ENCODE measurements at regions not wholly inside any gene's neighbourhood (a gene's known extent, or its start where the extent isn't known, plus 50 kb on each side); places are given as distances from the start of the nearest gene placed in this dataset.

GRCh38 chr1:199688133-199688676 is 339.3 kb upstream of the NR5A2 start:
- no peak for TF ChIP-seq FOXP2 (optimal IDR thresholded peaks at IDR 0.05; ENCODE audit: borderline replicate concordance, extremely low read depth, extremely low read length, insufficient read depth)
- no peak for TF ChIP-seq TAF1 (IDR thresholded peaks at IDR 0.05; ENCODE audit: borderline replicate concordance, insufficient read depth, low read length)
- no peak for TF ChIP-seq SIN3A (IDR thresholded peaks at IDR 0.05; ENCODE audit: borderline replicate concordance, insufficient read depth, low read length)
- no peak for TF ChIP-seq POLR2AphosphoS5 (IDR thresholded peaks at IDR 0.05; ENCODE audit: low read depth, low read length)
- TF ChIP-seq REST (IDR thresholded peaks at IDR 0.05; ENCODE audit: insufficient read depth in 1 of 2, low read depth in 2 of 2, low read length in 2 of 2), result no peak

GRCh38 chr1:199688774-199689173 is 338.7 kb upstream of the NR5A2 start:
- TF ChIP-seq FOXP2 (optimal IDR thresholded peaks at IDR 0.05; ENCODE audit: borderline replicate concordance, extremely low read depth, extremely low read length, insufficient read depth) (no peak), SIN3A (IDR thresholded peaks at IDR 0.05; ENCODE audit: borderline replicate concordance, insufficient read depth, low read length) (no peak), REST (IDR thresholded peaks at IDR 0.05; ENCODE audit: insufficient read depth in 1 of 2, low read depth in 2 of 2, low read length in 2 of 2) (no peak), POLR2AphosphoS5 (IDR thresholded peaks at IDR 0.05; ENCODE audit: low read depth, low read length) (no peak), TAF1 (IDR thresholded peaks at IDR 0.05; ENCODE audit: borderline replicate concordance, insufficient read depth, low read length) (no peak)

GRCh38 chr1:199690496-199690895 is 337.0 kb upstream of the NR5A2 start:
- TF ChIP-seq FOXP2 (optimal IDR thresholded peaks at IDR 0.05; ENCODE audit: borderline replicate concordance, extremely low read depth, extremely low read length, insufficient read depth) (no peak), TAF1 (IDR thresholded peaks at IDR 0.05; ENCODE audit: borderline replicate concordance, insufficient read depth, low read length) (no peak), SIN3A (IDR thresholded peaks at IDR 0.05; ENCODE audit: borderline replicate concordance, insufficient read depth, low read length) (no peak), REST (IDR thresholded peaks at IDR 0.05; ENCODE audit: insufficient read depth in 1 of 2, low read depth in 2 of 2, low read length in 2 of 2) (no peak), POLR2AphosphoS5 (IDR thresholded peaks at IDR 0.05; ENCODE audit: low read depth, low read length) (no peak)

GRCh38 chr1:199691540-199691939 is 336.0 kb upstream of the NR5A2 start:
- TF ChIP-seq TAF1 (IDR thresholded peaks at IDR 0.05; ENCODE audit: borderline replicate concordance, insufficient read depth, low read length), result no peak
- no peak for TF ChIP-seq SIN3A (IDR thresholded peaks at IDR 0.05; ENCODE audit: borderline replicate concordance, insufficient read depth, low read length)
- TF ChIP-seq POLR2AphosphoS5 (IDR thresholded peaks at IDR 0.05; ENCODE audit: low read depth, low read length), result no peak
- no peak for TF ChIP-seq REST (IDR thresholded peaks at IDR 0.05; ENCODE audit: insufficient read depth in 1 of 2, low read depth in 2 of 2, low read length in 2 of 2)
- TF ChIP-seq FOXP2 (optimal IDR thresholded peaks at IDR 0.05; ENCODE audit: borderline replicate concordance, extremely low read depth, extremely low read length, insufficient read depth), result no peak

- TF ChIP-seq TAF1 (IDR thresholded peaks at IDR 0.05; ENCODE audit: borderline replicate concordance, insufficient read depth, low read length) (no peak), POLR2AphosphoS5 (IDR thresholded peaks at IDR 0.05; ENCODE audit: low read depth, low read length) (no peak), SIN3A (IDR thresholded peaks at IDR 0.05; ENCODE audit: borderline replicate concordance, insufficient read depth, low read length) (no peak), FOXP2 (optimal IDR thresholded peaks at IDR 0.05; ENCODE audit: borderline replicate concordance, extremely low read depth, extremely low read length, insufficient read depth) (no peak), REST (IDR thresholded peaks at IDR 0.05; ENCODE audit: insufficient read depth in 1 of 2, low read depth in 2 of 2, low read length in 2 of 2) (no peak)
Measured at GRCh38 chr1:199693724-199694123, 333.8 kb upstream of the NR5A2 start.

Measured in PFSK-1 (cell line).